ENCODE measurements at regions not wholly inside any gene's neighbourhood (a gene's known extent, or its start where the extent isn't known, plus 50 kb on each side); places are given as distances from the start of the nearest gene placed in this dataset.

DNA sequence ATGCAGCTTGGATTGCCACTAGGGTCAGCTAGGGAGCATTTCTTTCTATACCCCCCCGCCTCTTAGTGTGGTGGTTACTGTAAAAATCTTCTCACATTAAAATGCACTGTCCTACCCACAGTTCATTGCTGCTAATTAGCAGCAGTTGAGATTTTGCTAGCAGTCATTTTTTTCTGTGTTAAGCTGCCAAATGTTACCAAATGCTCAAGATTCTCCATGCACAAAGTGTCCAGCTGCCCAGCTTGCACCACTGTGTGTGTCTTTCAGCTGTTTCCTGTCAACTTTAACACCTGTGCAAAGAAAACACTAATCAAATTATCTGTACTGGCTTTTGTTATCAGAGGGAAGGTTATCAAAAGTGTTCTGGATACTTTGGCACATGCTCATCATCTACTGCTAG, 679.3 kb downstream of the NR4A2 start:
- TF ChIP-seq, protein P1, sequence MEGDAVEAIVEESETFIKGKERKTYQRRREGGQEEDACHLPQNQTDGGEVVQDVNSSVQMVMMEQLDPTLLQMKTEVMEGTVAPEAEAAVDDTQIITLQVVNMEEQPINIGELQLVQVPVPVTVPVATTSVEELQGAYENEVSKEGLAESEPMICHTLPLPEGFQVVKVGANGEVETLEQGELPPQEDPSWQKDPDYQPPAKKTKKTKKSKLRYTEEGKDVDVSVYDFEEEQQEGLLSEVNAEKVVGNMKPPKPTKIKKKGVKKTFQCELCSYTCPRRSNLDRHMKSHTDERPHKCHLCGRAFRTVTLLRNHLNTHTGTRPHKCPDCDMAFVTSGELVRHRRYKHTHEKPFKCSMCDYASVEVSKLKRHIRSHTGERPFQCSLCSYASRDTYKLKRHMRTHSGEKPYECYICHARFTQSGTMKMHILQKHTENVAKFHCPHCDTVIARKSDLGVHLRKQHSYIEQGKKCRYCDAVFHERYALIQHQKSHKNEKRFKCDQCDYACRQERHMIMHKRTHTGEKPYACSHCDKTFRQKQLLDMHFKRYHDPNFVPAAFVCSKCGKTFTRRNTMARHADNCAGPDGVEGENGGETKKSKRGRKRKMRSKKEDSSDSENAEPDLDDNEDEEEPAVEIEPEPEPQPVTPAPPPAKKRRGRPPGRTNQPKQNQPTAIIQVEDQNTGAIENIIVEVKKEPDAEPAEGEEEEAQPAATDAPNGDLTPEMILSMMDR (IDR thresholded peaks at IDR 0.05) = no peak
- TF ChIP-seq POLR2A (IDR thresholded peaks at IDR 0.05) = no peak

All from right lobe of liver (tissue), 4 donors.